Prostate gland (tissue), 2 donors: ENCODE measurements at regions not wholly inside any gene's neighbourhood (a gene's known extent, or its start where the extent isn't known, plus 50 kb on each side); places are given as distances from the start of the nearest gene placed in this dataset.

Experiments
- DNase-seq: peaks from one replicate; pipeline ENCODE4 v3.0.0-alpha.2; 2019; ENCODE audit warnings: low spot score
- H3K27ac ChIP-seq, 2 donors: fragments of 200-600 bp; sonication (generic); 2 replicates each; pipeline ENCODE4 v1.5.1; 2017 to 2019
- H3K27me3 ChIP-seq: fragments of 200-600 bp; sonication (generic); replicated peaks from 2 replicates; pipeline ENCODE4 v1.5.1; 2019; ENCODE audit not compliant: insufficient read depth
- H3K36me3 ChIP-seq, 2 donors: fragments of 200-600 bp; sonication (generic); 1 replicate in 1 of 2; 2 replicates in 1 of 2; pipeline versions ENCODE4 v1.5.1 to v1.8.1; 2017 to 2019
- H3K4me1 ChIP-seq: fragments of 200-600 bp; sonication (generic); replicated peaks from 2 replicates; pipeline ENCODE4 v1.5.1; 2019
- H3K4me3 ChIP-seq, 2 donors: fragments of 200-600 bp; sonication (generic); 2 replicates each; pipeline ENCODE4 v1.5.1; 2017 to 2019
- H3K9me3 ChIP-seq: fragments of 200-600 bp; sonication (generic); 2 replicates; pipeline ENCODE4 v1.5.1; 2017
- POLR2A ChIP-seq: fragments of 450-650 bp; IDR thresholded peaks from one replicate; pipeline ENCODE4 v1.6.1; 2016; ENCODE audit warnings: antibody characterized with exemption, mild to moderate bottlenecking
- POLR2AphosphoS5 ChIP-seq: sonication (generic); formaldehyde crosslinking; IDR thresholded peaks from one replicate; pipeline ENCODE4 v1.6.1; 2017; ENCODE audit warnings: antibody characterized with exemption
- WGBS: methylation state at CpG from one replicate; pipeline ENCODE4 v1.1.5; 2018; 5-methylcytosine and 5-hydroxymethylcytosine counted together
- intact Hi-C: fragments of 100-400 bp; cut with DNase I; formaldehyde crosslinking; loops from one replicate; pipeline ENCODE4 v1.14.2; 2022
- TF ChIP-seq, protein P1 (sequence below), 4 experiments: fragments of 200-600 bp in 2 of 4; fragments of 450-650 bp in 2 of 4; sonication (generic) in 2 of 4; IDR thresholded peaks; 1 replicate in 3 of 4; 2 replicates in 1 of 4; pipeline ENCODE4 v1.5.1; 2016 to 2019; ENCODE audit warnings: antibody characterized with exemption in 4 of 4, mild to moderate bottlenecking in 2 of 4, moderate library complexity in 2 of 4

DNA sequence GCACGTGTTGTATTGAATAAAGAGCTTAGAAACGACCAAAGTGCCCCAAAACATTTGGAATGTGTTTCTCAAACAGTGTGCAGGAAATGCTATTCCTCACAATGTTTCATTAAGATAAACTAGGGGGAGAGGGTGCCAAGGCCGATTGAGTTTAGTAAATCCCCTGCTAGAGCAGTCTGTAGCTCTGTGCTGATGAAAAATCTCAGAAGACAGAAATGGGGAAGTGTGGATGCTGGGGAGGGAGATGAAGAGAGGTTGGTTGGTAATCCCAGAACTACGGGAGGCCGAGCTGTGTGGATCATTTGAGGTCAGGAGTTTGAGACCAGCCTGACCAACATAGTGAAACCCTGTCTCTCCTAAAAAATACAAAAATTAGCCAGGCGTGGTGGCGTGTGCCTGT is 121.2 kb downstream of the FOXB1 start:
- intact Hi-C loops, result no loop called here
- H3K4me3 ChIP-seq, result no peak overlapping the region

DNA sequence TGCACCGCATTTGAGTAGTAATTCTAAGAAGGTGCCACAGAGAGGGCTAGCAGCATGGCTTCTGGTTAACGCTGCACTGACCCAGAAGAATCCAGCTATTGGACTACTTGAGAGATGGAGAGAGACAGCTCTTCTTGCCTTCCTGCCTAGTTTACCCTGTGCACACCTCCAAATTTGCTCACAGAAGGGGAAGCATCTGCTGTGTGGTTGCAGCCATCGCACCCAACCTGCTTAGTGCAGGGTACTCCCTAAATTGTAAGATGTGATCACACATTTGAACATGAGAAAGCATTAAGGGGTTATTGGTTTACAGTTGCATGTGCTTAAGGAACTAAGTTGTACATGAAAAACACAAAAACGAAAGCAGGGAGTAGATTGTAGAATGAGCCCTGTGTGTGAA is 122.1 kb downstream of the FOXB1 start:
- no peaks in the 10 kb centered on the region for H3K9me3 ChIP-seq
- H3K4me3 ChIP-seq, result no peak overlapping the region
- intact Hi-C loops, result no loop called here
- H3K4me1 ChIP-seq, result no peaks in the 10 kb centered on the region
- H3K27ac ChIP-seq, result no peak overlapping the region
- WGBS, result 83% methylated on average over 4 of the region's 4 CpGs
- no peaks in the 10 kb centered on the region for H3K27me3 ChIP-seq
- H3K36me3 ChIP-seq, result no peaks in the 10 kb centered on the region
- no peak for TF ChIP-seq POLR2AphosphoS5
- no peak for TF ChIP-seq POLR2A
- TF ChIP-seq, protein P1, sequence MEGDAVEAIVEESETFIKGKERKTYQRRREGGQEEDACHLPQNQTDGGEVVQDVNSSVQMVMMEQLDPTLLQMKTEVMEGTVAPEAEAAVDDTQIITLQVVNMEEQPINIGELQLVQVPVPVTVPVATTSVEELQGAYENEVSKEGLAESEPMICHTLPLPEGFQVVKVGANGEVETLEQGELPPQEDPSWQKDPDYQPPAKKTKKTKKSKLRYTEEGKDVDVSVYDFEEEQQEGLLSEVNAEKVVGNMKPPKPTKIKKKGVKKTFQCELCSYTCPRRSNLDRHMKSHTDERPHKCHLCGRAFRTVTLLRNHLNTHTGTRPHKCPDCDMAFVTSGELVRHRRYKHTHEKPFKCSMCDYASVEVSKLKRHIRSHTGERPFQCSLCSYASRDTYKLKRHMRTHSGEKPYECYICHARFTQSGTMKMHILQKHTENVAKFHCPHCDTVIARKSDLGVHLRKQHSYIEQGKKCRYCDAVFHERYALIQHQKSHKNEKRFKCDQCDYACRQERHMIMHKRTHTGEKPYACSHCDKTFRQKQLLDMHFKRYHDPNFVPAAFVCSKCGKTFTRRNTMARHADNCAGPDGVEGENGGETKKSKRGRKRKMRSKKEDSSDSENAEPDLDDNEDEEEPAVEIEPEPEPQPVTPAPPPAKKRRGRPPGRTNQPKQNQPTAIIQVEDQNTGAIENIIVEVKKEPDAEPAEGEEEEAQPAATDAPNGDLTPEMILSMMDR (IDR thresholded peaks at IDR 0.05), result no peak
- DNase-seq, result no peak

More for the DNA sequence above, 121.2 kb downstream of the FOXB1 start:
- WGBS, result 77% methylated on average over 7 of the region's 7 CpGs
- H3K27me3 ChIP-seq, result no peaks in the 10 kb centered on the region
- no peak for DNase-seq
- H3K9me3 ChIP-seq, result no peaks in the 10 kb centered on the region
- TF ChIP-seq POLR2AphosphoS5 (no peak), POLR2A (no peak)
- TF ChIP-seq, protein P1 (IDR thresholded peaks at IDR 0.05), result no peak
- H3K4me1 ChIP-seq, result no peaks in the 10 kb centered on the region
- no peak overlapping the region for H3K27ac ChIP-seq
- H3K36me3 ChIP-seq, result no peaks in the 10 kb centered on the region

DNA sequence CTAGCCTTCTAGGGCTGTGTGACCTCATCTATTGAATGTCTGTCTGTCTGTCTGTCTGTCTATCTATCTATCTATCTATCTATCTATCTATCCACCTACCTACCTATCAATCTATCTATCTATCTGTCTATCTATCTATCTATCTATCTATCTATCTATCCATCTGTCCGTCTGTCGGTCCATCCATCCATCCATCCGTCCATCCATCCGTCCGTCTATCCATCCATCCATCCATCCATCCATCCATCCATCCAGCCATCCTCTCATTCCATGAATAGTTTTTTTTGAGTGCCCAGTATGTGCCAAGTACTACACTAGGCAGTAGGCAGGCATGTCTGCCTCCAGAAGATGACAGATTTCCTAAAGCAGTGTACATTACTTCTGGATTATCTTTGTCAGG is 122.5 kb downstream of the FOXB1 start:
- no peaks in the 10 kb centered on the region for H3K9me3 ChIP-seq
- intact Hi-C loops, result no loop called here
- H3K27ac ChIP-seq, result no peak overlapping the region
- H3K4me3 ChIP-seq, result no peak overlapping the region
- no peaks in the 10 kb centered on the region for H3K4me1 ChIP-seq
- TF ChIP-seq POLR2A (no peak), POLR2AphosphoS5 (no peak)
- TF ChIP-seq, protein P1 (IDR thresholded peaks at IDR 0.05), result no peak
- DNase-seq, result no peak
- H3K36me3 ChIP-seq, result no peaks in the 10 kb centered on the region
- 82% methylated on average over 5 of the region's 5 CpGs for WGBS
- H3K27me3 ChIP-seq, result no peaks in the 10 kb centered on the region

DNA sequence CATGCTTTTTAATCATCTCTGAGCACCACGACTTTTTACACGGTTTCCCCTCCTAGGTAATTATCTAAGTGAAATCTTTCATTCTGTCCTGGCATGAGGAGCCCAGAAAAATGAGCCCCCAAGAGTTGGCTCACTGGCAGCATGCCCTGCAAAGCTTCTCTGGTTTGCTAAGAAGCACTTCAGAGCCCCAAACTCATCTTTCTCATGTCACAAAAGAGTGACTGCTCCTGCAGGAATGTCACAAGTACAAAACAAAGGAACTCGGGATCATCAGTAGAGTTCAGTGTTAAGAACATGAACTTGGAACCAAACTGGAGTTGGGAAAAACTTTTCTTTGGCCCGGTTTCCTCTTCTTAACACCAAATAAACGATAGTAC is 123.9 kb downstream of the FOXB1 start:
- H3K27ac ChIP-seq, result peak overlapping the region; percentile 34 to 59
- intact Hi-C loops, result no loop called here

DNA sequence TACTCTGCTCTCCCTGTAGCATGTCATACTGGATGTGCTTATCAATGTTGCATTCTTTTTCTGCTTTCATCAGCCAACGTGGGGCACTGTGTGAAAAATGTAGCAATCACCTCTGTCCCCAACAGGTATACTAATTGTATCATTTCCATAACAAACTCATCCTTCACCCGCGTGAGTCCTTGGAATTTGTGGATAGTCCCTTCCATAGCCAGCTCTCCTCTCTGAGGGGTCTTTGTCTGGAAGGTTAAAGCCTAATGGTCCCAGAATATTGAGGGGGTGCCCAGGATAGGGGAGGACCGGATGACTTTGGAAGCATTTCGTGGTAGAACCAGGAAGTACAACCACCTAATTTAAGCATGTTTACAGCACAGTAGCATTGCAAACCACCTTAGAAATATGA is 124.6 kb downstream of the FOXB1 start:
- Histone ChIP-seq H3K4me3 (no peak overlapping the region), H3K36me3 (no peaks in the 10 kb centered on the region), H3K4me1 (no peaks in the 10 kb centered on the region), H3K9me3 (no peaks in the 10 kb centered on the region), H3K27me3 (no peaks in the 10 kb centered on the region), H3K27ac (no peak overlapping the region)
- TF ChIP-seq POLR2A (no peak), POLR2AphosphoS5 (no peak)
- TF ChIP-seq, protein P1 (IDR thresholded peaks at IDR 0.05), result no peak
- intact Hi-C loops, result no loop called here
- no peak for DNase-seq
- WGBS, result 44% methylated on average over 5 of the region's 5 CpGs

More for the DNA sequence above, 123.9 kb downstream of the FOXB1 start:
- Histone ChIP-seq H3K36me3 (no peaks in the 10 kb centered on the region), H3K4me1 (no peaks in the 10 kb centered on the region), H3K4me3 (peak overlapping the region; percentile 19 to 31), H3K27me3 (no peaks in the 10 kb centered on the region), H3K9me3 (no peaks in the 10 kb centered on the region)
- no peak for DNase-seq
- WGBS, result 7% methylated on average over 5 of the region's 5 CpGs
- TF ChIP-seq, protein P1 (IDR thresholded peaks at IDR 0.05), result no peak
- no peak for TF ChIP-seq POLR2AphosphoS5
- TF ChIP-seq POLR2A, result no peak
